Middle frontal gyrus (tissue), 1 donor: ENCODE measurements at regions not wholly inside any gene's neighbourhood (a gene's known extent, or its start where the extent isn't known, plus 50 kb on each side); places are given as distances from the start of the nearest gene placed in this dataset.
"Not testable (repeated sequence)": the region's sequence is repeated elsewhere in the genome, so short reads cannot be mapped to it uniquely, and the experiment has no call there.

Experiments used
- DNase-seq: peaks from one replicate; pipeline ENCODE4 v3.0.0-alpha.2; 2015; ENCODE audit warnings: low spot score; ENCODE audit errors: extremely low spot score

- DNase-seq: no peak
Measured at GRCh38 chr3:178120367-178120766, 415.9 kb upstream of the KCNMB2 start.

GRCh38 chr3:178126686-178127085 is 409.6 kb upstream of the KCNMB2 start:
- no peak for DNase-seq

GRCh38 chr3:178127221-178127620 is 409.0 kb upstream of the KCNMB2 start:
- no peak for DNase-seq

- no peak for DNase-seq
Measured at GRCh38 chr3:178129109-178129508, 407.1 kb upstream of the KCNMB2 start.

GRCh38 chr3:178131801-178132200 is 404.4 kb upstream of the KCNMB2 start:
- no peak for DNase-seq

GRCh38 chr3:178137206-178137605 is 399.0 kb upstream of the KCNMB2 start:
- DNase-seq: no peak

- DNase-seq: no peak
Measured at GRCh38 chr3:178137831-178138230, 398.4 kb upstream of the KCNMB2 start.

GRCh38 chr3:178139116-178139515 is 397.1 kb upstream of the KCNMB2 start:
- DNase-seq: no peak

GRCh38 chr3:178140531-178141304 is 395.5 kb upstream of the KCNMB2 start:
- DNase-seq: no peak

- DNase-seq: not testable (repeated sequence)
Measured at GRCh38 chr3:178141305-178141684, 394.9 kb upstream of the KCNMB2 start.

- no peak for DNase-seq
Measured at GRCh38 chr3:178146406-178146831, 389.8 kb upstream of the KCNMB2 start.

- no peak for DNase-seq
Measured at GRCh38 chr3:178147001-178147400, 389.2 kb upstream of the KCNMB2 start.

- no peak for DNase-seq
Measured at GRCh38 chr3:178152031-178152806, 384.0 kb upstream of the KCNMB2 start.

GRCh38 chr3:178152988-178153387 is 383.2 kb upstream of the KCNMB2 start:
- DNase-seq: no peak

- no peak for DNase-seq
Measured at GRCh38 chr3:178155521-178155920, 380.7 kb upstream of the KCNMB2 start.

GRCh38 chr3:178156301-178156700 is 379.9 kb upstream of the KCNMB2 start:
- no peak for DNase-seq

- DNase-seq: no peak
Measured at GRCh38 chr3:178159691-178160220, 376.5 kb upstream of the KCNMB2 start.

- no peak for DNase-seq
Measured at GRCh38 chr3:178169421-178169820, 366.8 kb upstream of the KCNMB2 start.

- DNase-seq: no peak
Measured at GRCh38 chr3:178170698-178171535, 365.3 kb upstream of the KCNMB2 start.

GRCh38 chr3:178172121-178172520 is 364.1 kb upstream of the KCNMB2 start:
- no peak for DNase-seq

- no peak for DNase-seq
Measured at GRCh38 chr3:178174201-178174915, 361.9 kb upstream of the KCNMB2 start.
